Putamen (tissue), 1 donor: ENCODE measurements at regions not wholly inside any gene's neighbourhood (a gene's known extent, or its start where the extent isn't known, plus 50 kb on each side); places are given as distances from the start of the nearest gene placed in this dataset.

Experiments
- DNase-seq: peaks from one replicate; pipeline ENCODE4 v3.0.0-alpha.2; 2016; ENCODE audit warnings: low spot score

GRCh38 chr20:23253524-23253923 lies 97.1 kb upstream of the NXT1 start:
- no peak for DNase-seq

GRCh38 chr20:23251779-23252178 lies 98.8 kb upstream of the NXT1 start:
- no peak for DNase-seq

GRCh38 chr20:23249541-23249940 lies 101.0 kb upstream of the NXT1 start:
- no peak for DNase-seq

- no peak for DNase-seq
These were observed 102.1 kb upstream of the NXT1 start for GRCh38 chr20:23248461-23248882.

GRCh38 chr20:23246717-23247664 lies 103.6 kb upstream of the NXT1 start:
- no peak for DNase-seq

GRCh38 chr20:23245553-23246181 lies 104.9 kb upstream of the NXT1 start:
- DNase-seq, result no peak

GRCh38 chr20:23244916-23245552 lies 105.6 kb upstream of the NXT1 start:
- DNase-seq, result no peak

GRCh38 chr20:23244156-23244915 lies 106.3 kb upstream of the NXT1 start:
- no peak for DNase-seq

GRCh38 chr20:23243791-23244155 lies 106.8 kb upstream of the NXT1 start:
- no peak for DNase-seq

GRCh38 chr20:23242556-23243180 lies 107.9 kb upstream of the NXT1 start:
- DNase-seq, result no peak

- no peak for DNase-seq
These were observed 108.5 kb upstream of the NXT1 start for GRCh38 chr20:23242104-23242503.

GRCh38 chr20:23241416-23241815 lies 109.2 kb upstream of the NXT1 start:
- no peak for DNase-seq

- DNase-seq, result no peak
These were observed 110.1 kb upstream of the NXT1 start for GRCh38 chr20:23240519-23240918.

GRCh38 chr20:23237201-23237600 lies 113.4 kb upstream of the NXT1 start:
- no peak for DNase-seq

- peak; percentile 30 for DNase-seq
These were observed 115.2 kb upstream of the NXT1 start for GRCh38 chr20:23235173-23236027.

- DNase-seq, result no peak
These were observed 116.1 kb upstream of the NXT1 start for GRCh38 chr20:23234311-23235078.

GRCh38 chr20:23233341-23233740 lies 117.2 kb upstream of the NXT1 start:
- DNase-seq, result no peak

- DNase-seq, result no peak
These were observed 117.8 kb upstream of the NXT1 start for GRCh38 chr20:23232679-23233308.

GRCh38 chr20:23232219-23232581 lies 118.4 kb upstream of the NXT1 start:
- DNase-seq, result no peak
